ENCODE measurements at regions not wholly inside any gene's neighbourhood (a gene's known extent, or its start where the extent isn't known, plus 50 kb on each side); places are given as distances from the start of the nearest gene placed in this dataset.

DNA sequence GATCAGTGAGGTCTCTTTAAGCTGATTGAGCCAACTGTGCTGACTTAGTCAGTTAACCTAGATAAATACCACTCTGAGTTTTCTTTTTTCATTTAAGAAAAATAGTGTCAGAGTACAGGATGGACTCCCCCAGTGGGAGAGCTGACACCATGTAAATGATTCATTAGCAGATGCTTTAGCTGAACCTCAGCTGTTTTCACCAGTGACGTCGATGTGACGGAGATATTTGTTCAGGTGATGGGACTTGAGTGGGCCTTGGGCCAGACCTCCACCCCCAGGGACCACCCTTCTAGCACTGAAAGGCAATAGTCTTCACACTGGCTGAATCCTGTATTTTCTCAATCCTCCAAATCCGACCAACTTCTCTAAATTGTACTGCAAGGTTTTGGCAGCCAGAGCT is 196.1 kb downstream of the GAS1 start:
- H3K36me3 Mint-ChIP-seq (ENCODE audit: insufficient read depth, unreplicated experiment), result no peaks in the 10 kb centered on the region
- DNase-seq, result no peak
- no peak overlapping the region for H3K27ac Mint-ChIP-seq (ENCODE audit: unreplicated experiment)
- H3K9me3 Mint-ChIP-seq (ENCODE audit: low read depth, unreplicated experiment), result no peaks in the 10 kb centered on the region
- no peaks in the 10 kb centered on the region for H3K4me1 Mint-ChIP-seq (ENCODE audit: low read depth, unreplicated experiment)
- TF ChIP-seq, protein P1, sequence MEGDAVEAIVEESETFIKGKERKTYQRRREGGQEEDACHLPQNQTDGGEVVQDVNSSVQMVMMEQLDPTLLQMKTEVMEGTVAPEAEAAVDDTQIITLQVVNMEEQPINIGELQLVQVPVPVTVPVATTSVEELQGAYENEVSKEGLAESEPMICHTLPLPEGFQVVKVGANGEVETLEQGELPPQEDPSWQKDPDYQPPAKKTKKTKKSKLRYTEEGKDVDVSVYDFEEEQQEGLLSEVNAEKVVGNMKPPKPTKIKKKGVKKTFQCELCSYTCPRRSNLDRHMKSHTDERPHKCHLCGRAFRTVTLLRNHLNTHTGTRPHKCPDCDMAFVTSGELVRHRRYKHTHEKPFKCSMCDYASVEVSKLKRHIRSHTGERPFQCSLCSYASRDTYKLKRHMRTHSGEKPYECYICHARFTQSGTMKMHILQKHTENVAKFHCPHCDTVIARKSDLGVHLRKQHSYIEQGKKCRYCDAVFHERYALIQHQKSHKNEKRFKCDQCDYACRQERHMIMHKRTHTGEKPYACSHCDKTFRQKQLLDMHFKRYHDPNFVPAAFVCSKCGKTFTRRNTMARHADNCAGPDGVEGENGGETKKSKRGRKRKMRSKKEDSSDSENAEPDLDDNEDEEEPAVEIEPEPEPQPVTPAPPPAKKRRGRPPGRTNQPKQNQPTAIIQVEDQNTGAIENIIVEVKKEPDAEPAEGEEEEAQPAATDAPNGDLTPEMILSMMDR (IDR thresholded peaks at IDR 0.05; ENCODE audit: unreplicated experiment), result no peak
- intact Hi-C loops (cut with micrococcal nuclease; ENCODE audit: unreplicated experiment), result no loop called here
- CTCF ChIA-PET, result no interaction called here
- BruUV-seq (replicated peaks), result no TSS peak
- H3K27me3 Mint-ChIP-seq (ENCODE audit: unreplicated experiment), result no peaks in the 10 kb centered on the region
- no peak overlapping the region for H3K4me3 Mint-ChIP-seq (ENCODE audit: low read depth, unreplicated experiment)

DNA sequence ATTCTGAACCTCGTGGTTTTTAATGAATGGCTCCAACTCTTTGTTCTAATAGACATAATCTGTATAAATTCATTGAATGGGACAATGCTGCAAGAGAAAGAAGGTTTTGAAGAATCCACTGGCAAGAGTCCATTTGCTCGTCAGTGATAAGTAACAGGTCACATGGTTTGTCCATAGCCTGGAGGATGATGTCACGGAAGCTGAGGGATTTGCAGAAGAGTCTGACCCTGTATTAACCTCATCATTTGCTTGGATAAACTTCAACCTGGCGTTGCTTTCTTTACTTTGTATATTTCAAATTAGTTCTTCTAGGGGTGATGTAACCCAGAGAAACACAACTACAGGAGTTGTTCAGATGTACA is 197.4 kb downstream of the GAS1 start:
- intact Hi-C loops (cut with micrococcal nuclease; ENCODE audit: unreplicated experiment), result no loop called here
- H3K9me3 Mint-ChIP-seq (ENCODE audit: low read depth, unreplicated experiment), result no peaks in the 10 kb centered on the region
- H3K4me3 Mint-ChIP-seq (ENCODE audit: low read depth, unreplicated experiment), result no peak overlapping the region
- H3K36me3 Mint-ChIP-seq (ENCODE audit: insufficient read depth, unreplicated experiment), result no peaks in the 10 kb centered on the region
- H3K27ac Mint-ChIP-seq (ENCODE audit: unreplicated experiment), result no peak overlapping the region
- CTCF ChIA-PET, result no interaction called here
- DNase-seq, result no peak
- no peaks in the 10 kb centered on the region for H3K4me1 Mint-ChIP-seq (ENCODE audit: low read depth, unreplicated experiment)
- BruUV-seq (replicated peaks), result no TSS peak
- TF ChIP-seq, protein P1 (IDR thresholded peaks at IDR 0.05; ENCODE audit: unreplicated experiment), result no peak
- no peaks in the 10 kb centered on the region for H3K27me3 Mint-ChIP-seq (ENCODE audit: unreplicated experiment)

DNA sequence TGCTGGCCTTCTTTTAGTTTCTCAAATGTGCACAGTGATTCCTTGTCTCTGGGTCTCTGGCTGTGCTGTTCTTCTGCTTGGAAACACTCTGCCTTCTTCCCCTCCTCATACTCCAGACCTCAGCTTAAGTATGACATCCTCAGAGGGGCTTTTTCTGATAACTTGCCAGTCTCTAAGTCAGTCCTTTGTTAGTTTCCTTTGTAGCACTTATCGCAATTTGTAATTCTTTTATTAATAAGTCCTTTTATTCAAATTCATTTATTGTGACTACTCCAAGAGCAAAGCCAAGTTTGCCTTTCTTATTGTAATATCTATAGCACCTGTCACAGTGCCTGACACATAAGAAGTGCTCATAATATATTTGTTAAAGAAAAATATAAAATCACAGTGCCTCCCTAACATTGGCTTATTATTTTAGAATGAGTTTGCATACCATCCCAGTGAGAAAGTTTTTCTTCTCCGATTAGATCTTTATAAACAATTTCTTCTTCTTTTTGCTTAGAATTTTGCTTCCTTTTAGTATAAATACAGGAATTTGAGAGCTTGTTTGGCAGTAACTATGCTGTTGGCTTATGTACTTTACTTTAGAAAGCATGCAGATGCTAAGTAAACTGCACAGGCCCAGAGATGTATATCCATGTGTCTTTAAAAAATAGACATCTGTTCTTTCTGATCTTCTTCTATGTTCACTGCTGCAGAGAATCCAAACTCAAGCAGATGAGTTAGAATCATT is 198.0 kb downstream of the GAS1 start:
- H3K27ac Mint-ChIP-seq (ENCODE audit: unreplicated experiment), result no peak overlapping the region
- intact Hi-C loops (cut with micrococcal nuclease; ENCODE audit: unreplicated experiment), result no loop called here
- CTCF ChIA-PET, result no interaction called here

DNA sequence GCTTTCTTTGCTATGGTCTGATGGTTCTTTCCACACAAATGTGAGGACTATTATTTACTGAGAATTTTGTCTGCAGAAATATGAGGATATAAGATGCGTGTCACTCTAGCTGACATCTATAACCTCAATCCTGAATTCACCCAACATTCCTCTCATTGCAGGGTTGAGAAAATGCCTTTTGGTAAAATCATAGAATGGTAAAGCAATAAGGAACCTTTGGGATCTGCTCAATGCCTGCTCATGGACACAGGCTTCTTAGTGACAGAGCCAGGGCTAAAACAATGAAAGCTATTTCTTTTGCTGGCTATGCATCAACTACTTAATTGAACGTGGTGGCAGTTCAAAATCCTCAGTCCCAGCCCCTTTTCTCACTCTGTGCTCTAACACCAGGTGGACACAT is 199.6 kb downstream of the GAS1 start:
- no peak for DNase-seq
- intact Hi-C loops (cut with micrococcal nuclease; ENCODE audit: unreplicated experiment), result no loop called here
- Mint-ChIP-seq H3K27me3 (ENCODE audit: unreplicated experiment) (no peaks in the 10 kb centered on the region), H3K9me3 (ENCODE audit: low read depth, unreplicated experiment) (no peaks in the 10 kb centered on the region), H3K36me3 (ENCODE audit: insufficient read depth, unreplicated experiment) (no peaks in the 10 kb centered on the region), H3K4me1 (ENCODE audit: low read depth, unreplicated experiment) (no peaks in the 10 kb centered on the region), H3K4me3 (ENCODE audit: low read depth, unreplicated experiment) (no peak overlapping the region), H3K27ac (ENCODE audit: unreplicated experiment) (no peak overlapping the region)
- CTCF ChIA-PET, result no interaction called here
- no TSS peak for BruUV-seq (replicated peaks)
- TF ChIP-seq, protein P1 (IDR thresholded peaks at IDR 0.05; ENCODE audit: unreplicated experiment), result no peak

More for the DNA sequence above, 198.0 kb downstream of the GAS1 start:
- H3K9me3 Mint-ChIP-seq (ENCODE audit: low read depth, unreplicated experiment), result no peaks in the 10 kb centered on the region
- BruUV-seq (replicated peaks), result no TSS peak
- DNase-seq, result no peak
- TF ChIP-seq, protein P1 (IDR thresholded peaks at IDR 0.05; ENCODE audit: unreplicated experiment), result no peak
- H3K36me3 Mint-ChIP-seq (ENCODE audit: insufficient read depth, unreplicated experiment), result no peaks in the 10 kb centered on the region
- no peak overlapping the region for H3K4me3 Mint-ChIP-seq (ENCODE audit: low read depth, unreplicated experiment)
- no peaks in the 10 kb centered on the region for H3K27me3 Mint-ChIP-seq (ENCODE audit: unreplicated experiment)
- H3K4me1 Mint-ChIP-seq (ENCODE audit: low read depth, unreplicated experiment), result no peaks in the 10 kb centered on the region
